Left renal cortex interstitium (tissue), 4 donors: ENCODE measurements at regions not wholly inside any gene's neighbourhood (a gene's known extent, or its start where the extent isn't known, plus 50 kb on each side); places are given as distances from the start of the nearest gene placed in this dataset.

Experiments used
- DNase-seq, 4 donors: peaks; one replicate each; pipeline ENCODE4 v3.0.0-alpha.2; 2013; ENCODE audit warnings: low read depth in 4 of 4, low spot score in 2 of 4, missing footprints in 1 of 4

GRCh38 chr9:86405086-86405491 is 50.9 kb upstream of the TUT7 start:
- no peak for DNase-seq
